ENCODE measurements at regions not wholly inside any gene's neighbourhood (a gene's known extent, or its start where the extent isn't known, plus 50 kb on each side); places are given as distances from the start of the nearest gene placed in this dataset.

GRCh38 chr2:3094318-3094717 lies 283.3 kb downstream of the EIPR1 start:
- TF ChIP-seq, protein P1, sequence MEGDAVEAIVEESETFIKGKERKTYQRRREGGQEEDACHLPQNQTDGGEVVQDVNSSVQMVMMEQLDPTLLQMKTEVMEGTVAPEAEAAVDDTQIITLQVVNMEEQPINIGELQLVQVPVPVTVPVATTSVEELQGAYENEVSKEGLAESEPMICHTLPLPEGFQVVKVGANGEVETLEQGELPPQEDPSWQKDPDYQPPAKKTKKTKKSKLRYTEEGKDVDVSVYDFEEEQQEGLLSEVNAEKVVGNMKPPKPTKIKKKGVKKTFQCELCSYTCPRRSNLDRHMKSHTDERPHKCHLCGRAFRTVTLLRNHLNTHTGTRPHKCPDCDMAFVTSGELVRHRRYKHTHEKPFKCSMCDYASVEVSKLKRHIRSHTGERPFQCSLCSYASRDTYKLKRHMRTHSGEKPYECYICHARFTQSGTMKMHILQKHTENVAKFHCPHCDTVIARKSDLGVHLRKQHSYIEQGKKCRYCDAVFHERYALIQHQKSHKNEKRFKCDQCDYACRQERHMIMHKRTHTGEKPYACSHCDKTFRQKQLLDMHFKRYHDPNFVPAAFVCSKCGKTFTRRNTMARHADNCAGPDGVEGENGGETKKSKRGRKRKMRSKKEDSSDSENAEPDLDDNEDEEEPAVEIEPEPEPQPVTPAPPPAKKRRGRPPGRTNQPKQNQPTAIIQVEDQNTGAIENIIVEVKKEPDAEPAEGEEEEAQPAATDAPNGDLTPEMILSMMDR (IDR thresholded peaks at IDR 0.05): no peak
- TF ChIP-seq POLR2A (IDR thresholded peaks at IDR 0.05): no peak
- TF ChIP-seq POLR2AphosphoS5 (IDR thresholded peaks at IDR 0.05): no peak
- no peak for TF ChIP-seq EP300 (IDR thresholded peaks at IDR 0.05; ENCODE audit: low read depth)
